H1 (cell line): ENCODE measurements at regions not wholly inside any gene's neighbourhood (a gene's known extent, or its start where the extent isn't known, plus 50 kb on each side); places are given as distances from the start of the nearest gene placed in this dataset.

Source experiments
- ZNF274 ChIP-seq: IDR thresholded peaks from 2 replicates; pipeline ENCODE4 v1.7.0; 2012; ENCODE audit warnings: low read length, borderline replicate concordance; ENCODE audit errors: extremely low read depth

- no peak for TF ChIP-seq ZNF274
These were observed 984.6 kb downstream of the ADGRL2 start (continued) for GRCh38 chr1:82785268-82785790.
